ENCODE measurements at regions not wholly inside any gene's neighbourhood (a gene's known extent, or its start where the extent isn't known, plus 50 kb on each side); places are given as distances from the start of the nearest gene placed in this dataset.
"Not testable (repeated sequence)": the region's sequence is repeated elsewhere in the genome, so short reads cannot be mapped to it uniquely, and the experiment has no call there.

GRCh38 chr3:177906578-177907229 is 629.5 kb upstream of the KCNMB2 start:
- Mint-ChIP-seq H3K4me1 (peaks cover 11% of the 10 kb centered on the region), H3K9me3 (no peaks in the 10 kb centered on the region), H3K27ac (0 out of 2 replicates have a peak overlapping the region, but pooled peaks have one; percentile 7), H3K36me3 (no peaks in the 10 kb centered on the region), H3K4me3 (no peak overlapping the region), H3K27me3 (ENCODE audit: low read depth) (no peaks in the 10 kb centered on the region)
- POLR2A ChIA-PET = interaction anchor here (0.5 to 1.2 kb wide), 2 partner anchors 14 to 751 kb away, joined by 3 to 6 read pairs; no protein-coding TSS in a partner anchor
- CTCF ChIA-PET = interaction anchor here (0.7 kb wide), 1 partner anchor 478 kb away, joined by 3 read pairs; no protein-coding TSS in a partner anchor
- ATAC-seq (no peak), DNase-seq (ENCODE audit: low spot score) (no peak)
- TF ChIP-seq, protein P1, sequence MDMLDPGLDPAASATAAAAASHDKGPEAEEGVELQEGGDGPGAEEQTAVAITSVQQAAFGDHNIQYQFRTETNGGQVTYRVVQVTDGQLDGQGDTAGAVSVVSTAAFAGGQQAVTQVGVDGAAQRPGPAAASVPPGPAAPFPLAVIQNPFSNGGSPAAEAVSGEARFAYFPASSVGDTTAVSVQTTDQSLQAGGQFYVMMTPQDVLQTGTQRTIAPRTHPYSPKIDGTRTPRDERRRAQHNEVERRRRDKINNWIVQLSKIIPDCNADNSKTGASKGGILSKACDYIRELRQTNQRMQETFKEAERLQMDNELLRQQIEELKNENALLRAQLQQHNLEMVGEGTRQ (CRISPR knock-in tag; IDR thresholded peaks at IDR 0.05) = no peak
- no peak for TF ChIP-seq ELF4 (CRISPR knock-in tag; IDR thresholded peaks at IDR 0.05; ENCODE audit: low read depth)
- TF ChIP-seq JUN (CRISPR knock-in tag; IDR thresholded peaks at IDR 0.05) = no peak
- no peak for TF ChIP-seq NR1H2 (CRISPR knock-in tag; IDR thresholded peaks at IDR 0.05)
- TF ChIP-seq ZNF232 (CRISPR knock-in tag; IDR thresholded peaks at IDR 0.05) = no peak
- no peak for TF ChIP-seq RELA (CRISPR knock-in tag; IDR thresholded peaks at IDR 0.05; ENCODE audit: borderline replicate concordance)
- no peak for TF ChIP-seq SMAD3 (CRISPR knock-in tag; IDR thresholded peaks at IDR 0.05; ENCODE audit: borderline replicate concordance)
- TF ChIP-seq, protein P2, sequence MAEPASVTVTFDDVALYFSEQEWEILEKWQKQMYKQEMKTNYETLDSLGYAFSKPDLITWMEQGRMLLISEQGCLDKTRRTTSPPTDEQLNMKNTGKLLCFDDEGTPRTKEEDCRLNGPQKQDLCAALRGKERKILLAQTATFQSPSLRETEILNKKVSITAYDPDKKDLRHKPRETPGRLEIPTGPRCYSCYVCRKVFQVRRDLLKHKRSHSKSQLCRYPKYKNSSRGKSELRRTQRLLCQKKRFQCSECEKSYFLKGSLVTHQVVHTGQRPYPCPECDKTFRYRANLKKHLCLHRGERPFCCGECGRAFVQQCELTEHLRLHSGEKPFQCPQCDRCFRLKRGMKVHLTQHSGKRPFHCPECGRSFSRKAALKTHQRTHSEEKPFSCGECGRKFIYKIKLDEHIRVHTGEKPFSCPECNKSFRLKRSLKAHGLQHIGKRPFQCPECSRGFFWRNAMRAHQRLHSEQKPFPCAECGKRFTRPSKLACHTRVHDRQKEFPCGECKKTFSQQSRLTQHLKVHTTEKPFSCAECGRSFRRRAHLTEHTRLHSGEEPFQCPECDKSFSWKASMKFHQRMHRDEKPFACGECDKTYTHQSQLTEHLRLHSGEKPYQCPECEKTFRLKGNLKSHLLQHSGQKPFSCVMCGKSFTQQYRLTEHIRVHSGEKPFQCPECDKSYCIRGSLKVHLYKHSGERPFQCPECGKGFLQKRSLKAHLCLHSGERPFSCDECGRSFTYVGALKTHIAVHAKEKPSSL (CRISPR knock-in tag; conservative IDR thresholded peaks at IDR 0.05) = no peak
- no peak for TF ChIP-seq HMGA2 (CRISPR knock-in tag; IDR thresholded peaks at IDR 0.05)
- TF ChIP-seq ZNF512 (CRISPR knock-in tag; IDR thresholded peaks at IDR 0.05; ENCODE audit: borderline replicate concordance) = no peak
- TF ChIP-seq, protein P3, sequence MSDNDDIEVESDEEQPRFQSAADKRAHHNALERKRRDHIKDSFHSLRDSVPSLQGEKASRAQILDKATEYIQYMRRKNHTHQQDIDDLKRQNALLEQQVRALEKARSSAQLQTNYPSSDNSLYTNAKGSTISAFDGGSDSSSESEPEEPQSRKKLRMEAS (CRISPR knock-in tag; IDR thresholded peaks at IDR 0.05) = no peak
- no peak for TF ChIP-seq IRF2 (CRISPR knock-in tag; IDR thresholded peaks at IDR 0.05; ENCODE audit: borderline replicate concordance, low read depth)
- no peak for TF ChIP-seq ZBTB21 (CRISPR knock-in tag; IDR thresholded peaks at IDR 0.05; ENCODE audit: borderline replicate concordance)
- no peak for TF ChIP-seq NR2C2 (CRISPR knock-in tag; IDR thresholded peaks at IDR 0.05)
- TF ChIP-seq, protein P4, sequence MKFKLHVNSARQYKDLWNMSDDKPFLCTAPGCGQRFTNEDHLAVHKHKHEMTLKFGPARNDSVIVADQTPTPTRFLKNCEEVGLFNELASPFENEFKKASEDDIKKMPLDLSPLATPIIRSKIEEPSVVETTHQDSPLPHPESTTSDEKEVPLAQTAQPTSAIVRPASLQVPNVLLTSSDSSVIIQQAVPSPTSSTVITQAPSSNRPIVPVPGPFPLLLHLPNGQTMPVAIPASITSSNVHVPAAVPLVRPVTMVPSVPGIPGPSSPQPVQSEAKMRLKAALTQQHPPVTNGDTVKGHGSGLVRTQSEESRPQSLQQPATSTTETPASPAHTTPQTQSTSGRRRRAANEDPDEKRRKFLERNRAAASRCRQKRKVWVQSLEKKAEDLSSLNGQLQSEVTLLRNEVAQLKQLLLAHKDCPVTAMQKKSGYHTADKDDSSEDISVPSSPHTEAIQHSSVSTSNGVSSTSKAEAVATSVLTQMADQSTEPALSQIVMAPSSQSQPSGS (CRISPR knock-in tag; IDR thresholded peaks at IDR 0.05; ENCODE audit: borderline replicate concordance, low read depth) = no peak
- no peak for TF ChIP-seq NFYB (CRISPR knock-in tag; conservative IDR thresholded peaks at IDR 0.05; ENCODE audit: low read depth)
- no peak for TF ChIP-seq JAZF1 (CRISPR knock-in tag; IDR thresholded peaks at IDR 0.05)

- H3K4me3 Mint-ChIP-seq; H3K27me3 Mint-ChIP-seq (ENCODE audit: low read depth); DNase-seq (ENCODE audit: low spot score); ATAC-seq; CTCF ChIA-PET; H3K36me3 Mint-ChIP-seq; H3K27ac Mint-ChIP-seq; POLR2A ChIA-PET; H3K4me1 Mint-ChIP-seq: not testable (repeated sequence)
- H3K9me3 Mint-ChIP-seq = peaks cover 13% of the 10 kb centered on the region
Observed at GRCh38 chr3:177909530-177909929, 626.7 kb upstream of the KCNMB2 start.
